ENCODE measurements at regions not wholly inside any gene's neighbourhood (a gene's known extent, or its start where the extent isn't known, plus 50 kb on each side); places are given as distances from the start of the nearest gene placed in this dataset.
"Not testable (repeated sequence)": the region's sequence is repeated elsewhere in the genome, so short reads cannot be mapped to it uniquely, and the experiment has no call there.

DNA sequence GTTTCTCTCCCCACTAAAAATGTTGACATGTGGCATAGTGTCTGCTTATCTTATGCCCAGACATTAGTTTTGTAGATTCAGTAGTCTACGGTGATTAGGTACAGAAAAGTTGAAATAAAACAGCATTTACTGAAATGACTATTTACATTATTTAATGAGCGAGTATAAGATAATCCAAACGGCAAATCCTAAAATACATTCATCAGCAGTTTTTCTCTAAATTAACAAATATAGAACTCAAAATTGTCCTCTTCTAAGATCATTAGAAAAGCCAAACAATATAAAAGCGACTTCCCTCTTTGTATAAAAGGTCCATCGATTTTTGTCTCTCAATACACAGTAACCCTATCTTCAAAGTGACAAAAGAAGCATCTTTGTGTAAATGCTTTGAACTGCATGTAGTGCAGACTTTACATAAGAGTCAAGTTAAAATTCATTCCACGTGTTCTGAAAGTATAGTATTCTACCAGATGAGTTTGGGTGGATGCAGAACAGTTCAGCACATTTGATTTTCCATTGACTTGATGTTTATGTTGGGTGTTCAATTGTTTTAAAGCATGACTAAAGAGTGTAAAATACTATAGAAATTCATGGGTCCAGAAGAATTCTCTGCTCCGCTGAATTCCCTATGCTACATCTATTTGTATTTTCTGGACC is 480.8 kb upstream of the DPH6 start:
- no peak overlapping the region for H3K27ac ChIP-seq
- TF ChIP-seq, protein P1, sequence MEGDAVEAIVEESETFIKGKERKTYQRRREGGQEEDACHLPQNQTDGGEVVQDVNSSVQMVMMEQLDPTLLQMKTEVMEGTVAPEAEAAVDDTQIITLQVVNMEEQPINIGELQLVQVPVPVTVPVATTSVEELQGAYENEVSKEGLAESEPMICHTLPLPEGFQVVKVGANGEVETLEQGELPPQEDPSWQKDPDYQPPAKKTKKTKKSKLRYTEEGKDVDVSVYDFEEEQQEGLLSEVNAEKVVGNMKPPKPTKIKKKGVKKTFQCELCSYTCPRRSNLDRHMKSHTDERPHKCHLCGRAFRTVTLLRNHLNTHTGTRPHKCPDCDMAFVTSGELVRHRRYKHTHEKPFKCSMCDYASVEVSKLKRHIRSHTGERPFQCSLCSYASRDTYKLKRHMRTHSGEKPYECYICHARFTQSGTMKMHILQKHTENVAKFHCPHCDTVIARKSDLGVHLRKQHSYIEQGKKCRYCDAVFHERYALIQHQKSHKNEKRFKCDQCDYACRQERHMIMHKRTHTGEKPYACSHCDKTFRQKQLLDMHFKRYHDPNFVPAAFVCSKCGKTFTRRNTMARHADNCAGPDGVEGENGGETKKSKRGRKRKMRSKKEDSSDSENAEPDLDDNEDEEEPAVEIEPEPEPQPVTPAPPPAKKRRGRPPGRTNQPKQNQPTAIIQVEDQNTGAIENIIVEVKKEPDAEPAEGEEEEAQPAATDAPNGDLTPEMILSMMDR (IDR thresholded peaks at IDR 0.05): no peak
- TF ChIP-seq ZFX (IDR thresholded peaks at IDR 0.05; ENCODE audit: borderline replicate concordance): no peak

DNA sequence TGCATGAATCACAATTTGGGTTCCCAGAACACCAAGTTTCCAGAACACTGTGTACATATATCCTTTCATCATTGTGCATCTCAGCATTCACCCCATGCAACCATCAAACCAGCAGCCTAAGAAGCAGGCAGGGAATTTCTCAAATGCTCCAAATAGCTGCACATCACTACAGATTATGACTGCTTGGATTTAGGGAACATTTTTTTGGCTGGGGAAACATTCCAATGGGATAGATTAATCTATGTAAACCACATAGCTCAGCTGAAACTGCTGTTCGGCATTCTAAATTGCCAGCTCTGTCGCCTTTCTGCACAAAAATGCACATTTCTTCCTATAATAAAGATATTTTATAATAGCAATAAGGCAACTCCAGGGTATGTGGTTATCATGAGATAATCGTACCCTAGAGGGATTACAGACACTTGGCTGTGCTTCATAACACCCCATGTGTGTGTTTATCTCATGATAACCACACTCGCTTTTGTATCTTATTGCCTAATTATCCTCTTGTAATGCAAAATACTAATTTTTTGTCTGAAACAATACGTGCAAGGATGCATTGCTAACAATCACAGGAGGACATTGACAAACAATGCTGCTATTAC is 483.7 kb upstream of the DPH6 start:
- TF ChIP-seq, protein P1 (IDR thresholded peaks at IDR 0.05): no peak
- TF ChIP-seq ZFX (IDR thresholded peaks at IDR 0.05; ENCODE audit: borderline replicate concordance): no peak

DNA sequence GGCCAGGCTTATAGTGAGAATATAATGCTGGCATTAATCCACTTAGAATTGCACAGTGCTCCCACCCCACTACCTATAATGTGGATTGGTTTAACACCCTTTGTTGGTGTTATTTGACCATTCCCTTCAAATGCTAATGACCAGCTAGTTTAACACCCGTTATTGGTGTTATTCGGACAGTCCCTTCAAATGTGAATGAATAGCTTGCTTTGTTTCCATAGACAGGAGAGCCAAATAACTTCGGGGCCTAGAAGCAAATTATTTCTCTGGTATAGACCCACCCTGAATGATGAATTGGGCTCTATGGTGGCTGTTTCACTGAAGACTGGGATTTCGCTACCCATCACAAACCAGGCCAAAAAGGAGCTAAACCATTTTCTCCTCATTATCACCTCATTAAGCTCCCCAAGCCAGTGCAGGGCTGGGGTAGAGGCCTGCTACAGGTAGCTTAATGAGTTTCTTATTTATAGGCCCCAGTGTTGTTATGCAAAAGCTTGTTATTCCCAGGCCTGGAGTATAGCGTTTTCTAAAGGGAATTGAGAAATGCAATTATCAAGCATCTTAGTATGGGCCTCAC is 494.1 kb upstream of the DPH6 start:
- H3K27ac ChIP-seq: no peak overlapping the region

More for the DNA sequence above, 483.7 kb upstream of the DPH6 start:
- no peak overlapping the region for H3K27ac ChIP-seq

DNA sequence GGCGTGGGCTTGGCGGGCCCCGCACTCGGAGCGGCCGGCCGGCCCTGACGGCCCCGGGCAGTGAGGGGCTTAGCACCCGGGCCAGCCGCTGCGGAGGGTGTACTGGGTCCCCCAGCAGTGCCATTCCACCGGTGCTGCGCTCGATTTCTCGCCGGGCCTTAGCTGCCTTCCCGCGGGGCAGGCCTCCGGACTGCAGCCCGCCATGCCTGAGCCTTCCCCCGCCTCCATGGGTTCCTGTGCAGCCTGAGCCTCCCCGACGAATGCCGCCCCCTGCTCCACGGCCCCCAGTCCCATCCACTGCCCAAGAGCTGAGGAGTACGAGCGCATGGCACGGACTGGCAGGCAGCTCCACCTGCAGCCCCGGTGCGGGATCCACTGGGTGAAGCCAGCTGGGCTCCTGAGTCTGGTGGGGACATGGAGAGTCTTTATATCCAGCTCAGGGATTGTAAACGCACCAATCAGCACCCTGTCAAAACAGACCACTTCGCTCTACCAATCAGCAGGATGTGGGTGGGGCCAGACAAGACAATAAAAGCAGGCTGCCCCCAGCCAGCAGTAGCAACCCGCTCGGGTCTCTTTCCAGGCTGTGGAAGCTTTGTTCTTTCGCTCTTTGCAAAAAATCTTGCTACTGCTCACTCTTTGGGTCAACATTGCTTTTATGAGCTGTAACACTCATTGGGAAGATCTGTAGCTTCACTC is 501.2 kb upstream of the DPH6 start:
- H3K27ac ChIP-seq: not testable (repeated sequence)

More for the DNA sequence above, 494.1 kb upstream of the DPH6 start:
- no peak for TF ChIP-seq ZFX (IDR thresholded peaks at IDR 0.05; ENCODE audit: borderline replicate concordance)
- TF ChIP-seq, protein P1 (IDR thresholded peaks at IDR 0.05): no peak

DNA sequence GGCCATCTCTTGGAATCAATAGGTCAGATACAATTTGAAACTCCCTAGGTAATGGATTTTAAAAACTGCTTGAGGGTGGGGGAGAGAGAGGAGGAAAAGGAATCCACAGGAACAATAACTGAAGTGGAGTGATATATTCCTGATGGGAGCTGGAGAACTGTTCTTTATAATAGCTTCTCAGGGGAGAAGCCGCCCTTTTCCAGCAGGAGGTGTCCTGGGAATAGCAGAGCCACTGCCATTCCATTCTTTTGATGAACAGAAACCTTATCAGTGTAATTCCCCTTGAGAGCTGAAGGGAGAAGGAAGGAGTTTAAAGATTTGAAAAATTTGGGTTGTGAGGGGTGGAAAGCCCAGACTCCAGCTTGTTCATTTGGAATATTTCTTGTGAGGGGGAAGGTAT is 504.9 kb upstream of the DPH6 start:
- TF ChIP-seq ZFX (IDR thresholded peaks at IDR 0.05; ENCODE audit: borderline replicate concordance): no peak
- TF ChIP-seq, protein P1 (IDR thresholded peaks at IDR 0.05): no peak

DNA sequence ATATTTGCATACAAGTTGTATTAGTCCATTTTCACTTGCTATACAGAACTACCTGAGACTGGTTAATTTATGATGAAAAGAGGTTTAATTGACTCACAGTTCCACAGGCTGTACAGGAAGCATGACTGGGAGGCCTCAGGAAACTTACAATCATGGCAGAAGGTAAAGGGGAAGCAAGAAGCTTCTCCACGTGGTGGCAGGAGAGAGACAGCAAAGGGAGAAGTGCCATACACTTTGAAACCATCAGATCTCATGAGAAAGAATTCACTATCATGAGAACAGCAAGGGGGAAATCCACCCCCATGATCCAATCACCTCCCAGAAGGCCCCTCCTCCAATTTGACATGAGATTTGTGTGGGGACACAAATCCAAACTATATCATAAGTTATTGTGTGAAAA is 506.7 kb upstream of the DPH6 start:
- not testable (repeated sequence) for H3K27ac ChIP-seq
- TF ChIP-seq, protein P1 (IDR thresholded peaks at IDR 0.05): peak; percentile 48; the same call in 1 of the 2 replicates

More for the DNA sequence above, 504.9 kb upstream of the DPH6 start:
- no peak overlapping the region for H3K27ac ChIP-seq

DNA sequence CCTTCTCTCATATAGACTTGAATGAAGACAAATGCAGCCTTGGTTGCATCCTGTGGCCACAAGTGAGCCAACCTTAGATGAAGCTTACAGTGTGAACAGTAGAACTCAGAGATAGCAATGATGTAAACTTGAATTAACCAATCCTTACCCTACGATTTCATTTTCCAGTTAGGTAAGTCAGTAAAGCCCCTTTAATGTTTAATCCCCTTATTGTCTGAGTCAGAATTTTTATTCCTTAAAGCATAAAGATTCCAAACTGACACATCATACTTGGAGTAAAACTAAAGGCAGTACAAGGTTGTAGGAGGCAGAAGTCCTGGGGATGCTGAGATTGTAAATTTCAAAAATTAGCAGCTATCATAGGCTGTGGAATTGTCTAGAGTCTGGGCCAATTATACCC is 507.8 kb upstream of the DPH6 start:
- H3K27ac ChIP-seq: no peak overlapping the region
- no peak for TF ChIP-seq ZFX (IDR thresholded peaks at IDR 0.05; ENCODE audit: borderline replicate concordance)
- TF ChIP-seq, protein P1 (IDR thresholded peaks at IDR 0.05): no peak

Measured in 22Rv1 (cell line).